Hepatocyte (in vitro differentiated cells): ENCODE measurements at regions not wholly inside any gene's neighbourhood (a gene's known extent, or its start where the extent isn't known, plus 50 kb on each side); places are given as distances from the start of the nearest gene placed in this dataset.
"Not testable (repeated sequence)": the region's sequence is repeated elsewhere in the genome, so short reads cannot be mapped to it uniquely, and the experiment has no call there.

Experiments
- DNase-seq: peaks from one replicate; pipeline ENCODE4 v3.0.0-alpha.2; 2016; ENCODE audit warnings: low spot score
- H2AFZ ChIP-seq: fragments of 200-600 bp; sonication (generic); 2 replicates; pipeline ENCODE4 v1.6.0; 2016; ENCODE audit warnings: antibody characterized with exemption, mild to moderate bottlenecking
- H3K27ac ChIP-seq: fragments of 200-600 bp; sonication (generic); 2 replicates; pipeline ENCODE4 v1.5.1; 2016; ENCODE audit warnings: mild to moderate bottlenecking
- H3K27me3 ChIP-seq: fragments of 200-600 bp; sonication (generic); 2 replicates; pipeline ENCODE4 v1.6.1; 2016
- H3K36me3 ChIP-seq: fragments of 200-600 bp; sonication (generic); replicated peaks from 2 replicates; pipeline ENCODE4 v1.5.1; 2016; ENCODE audit warnings: low read depth; ENCODE audit not compliant: insufficient read depth
- H3K4me1 ChIP-seq: fragments of 200-600 bp; sonication (generic); 2 replicates; pipeline ENCODE4 v1.5.1; 2016; ENCODE audit warnings: mild to moderate bottlenecking, moderate library complexity; ENCODE audit not compliant: insufficient read depth
- H3K4me2 ChIP-seq: fragments of 200-600 bp; sonication (generic); 2 replicates; pipeline ENCODE4 v1.6.0; 2016
- H3K4me3 ChIP-seq: fragments of 200-600 bp; sonication (generic); 2 replicates; pipeline ENCODE4 v1.5.1; 2016; ENCODE audit warnings: mild to moderate bottlenecking
- H3K79me2 ChIP-seq: fragments of 200-600 bp; sonication (generic); 2 replicates; pipeline ENCODE4 v1.6.0; 2017; ENCODE audit warnings: mild to moderate bottlenecking
- H3K9me2 ChIP-seq: fragments of 200-600 bp; sonication (generic); replicated peaks from 2 replicates; pipeline ENCODE4 v1.6.0; 2017; ENCODE audit warnings: mild to moderate bottlenecking; ENCODE audit not compliant: insufficient read depth
- H3K9me3 ChIP-seq: fragments of 200-600 bp; sonication (generic); 2 replicates; pipeline ENCODE4 v1.5.1; 2016; ENCODE audit warnings: low read depth, mild to moderate bottlenecking
- H4K20me1 ChIP-seq: fragments of 200-600 bp; sonication (generic); 2 replicates; pipeline ENCODE4 v1.6.0; 2016; ENCODE audit warnings: mild to moderate bottlenecking; ENCODE audit not compliant: insufficient read depth, poor library complexity, severe bottlenecking
- WGBS: methylation state at CpG from one replicate; pipeline ENCODE4 v1.1.6; 2016; ENCODE audit warnings: low lambda C conversion rate; ENCODE audit errors: missing lambda C conversion rate; 5-methylcytosine and 5-hydroxymethylcytosine counted together

- not testable (repeated sequence) for H3K9me3 ChIP-seq, H4K20me1 ChIP-seq, H3K4me2 ChIP-seq, H3K27ac ChIP-seq, H3K4me1 ChIP-seq, H3K4me3 ChIP-seq, H3K9me2 ChIP-seq, H3K27me3 ChIP-seq, H3K79me2 ChIP-seq, H2AFZ ChIP-seq, H3K36me3 ChIP-seq, DNase-seq
- 87% methylated on average over 3 of the region's 5 CpGs for WGBS
Observed at GRCh38 chr1:206366131-206366530, 104.1 kb upstream of the IKBKE start.

DNA sequence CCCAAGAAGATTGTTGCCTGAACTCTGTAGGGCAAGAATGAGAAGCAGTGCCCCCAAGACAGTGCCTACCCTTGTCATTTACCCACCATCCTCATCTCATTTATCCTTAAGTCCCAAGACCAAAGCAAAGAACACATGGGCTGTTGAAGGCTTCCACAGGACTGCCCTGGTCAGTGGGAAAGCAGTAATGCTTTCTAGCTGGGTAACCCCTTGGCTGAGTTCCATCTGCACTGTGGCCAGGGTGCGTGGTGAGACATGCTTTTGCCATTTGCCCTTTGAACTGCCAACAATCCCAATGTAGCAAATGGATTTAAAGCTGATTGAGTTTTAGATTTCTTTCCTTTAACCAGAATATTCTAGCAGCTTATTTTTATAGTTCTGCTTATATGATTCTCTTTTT, 103.5 kb upstream of the IKBKE start:
- WGBS, result no CpG with 5 or more reads among the region's 1 CpG

GRCh38 chr1:206367955-206368622, 102.2 kb upstream of the IKBKE start:
- H3K27ac ChIP-seq, H2AFZ ChIP-seq, H4K20me1 ChIP-seq, DNase-seq, H3K27me3 ChIP-seq, H3K36me3 ChIP-seq, H3K4me1 ChIP-seq, H3K9me3 ChIP-seq, H3K9me2 ChIP-seq, H3K4me3 ChIP-seq, H3K79me2 ChIP-seq, H3K4me2 ChIP-seq: not testable (repeated sequence)
- WGBS, result 93% methylated on average over 3 of the region's 6 CpGs

More for the DNA sequence above, 103.5 kb upstream of the IKBKE start:
- not testable (repeated sequence) for H3K27ac ChIP-seq, H3K9me3 ChIP-seq, H3K4me1 ChIP-seq, H3K27me3 ChIP-seq, DNase-seq, H3K4me2 ChIP-seq, H3K9me2 ChIP-seq, H3K36me3 ChIP-seq, H2AFZ ChIP-seq, H3K4me3 ChIP-seq, H4K20me1 ChIP-seq, H3K79me2 ChIP-seq

DNA sequence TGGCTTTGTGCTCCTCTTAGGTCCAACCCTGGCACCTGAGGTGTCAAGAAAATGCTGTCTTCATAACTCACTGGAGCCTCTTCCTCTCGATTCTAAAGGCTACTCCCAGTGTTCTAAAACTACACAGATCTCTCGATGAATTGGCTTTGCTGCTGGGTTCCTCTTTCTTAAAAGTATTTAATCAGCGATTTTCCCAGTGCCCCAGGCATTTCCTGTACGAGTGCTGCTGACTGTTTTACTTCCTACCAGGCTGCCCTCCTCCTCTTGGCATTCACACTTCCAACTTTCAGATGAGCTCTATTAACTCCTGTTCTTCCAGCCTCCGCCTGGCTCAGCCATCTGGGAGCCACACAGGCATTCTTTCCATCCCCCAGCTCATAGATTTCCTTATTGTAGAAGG, 95.6 kb upstream of the IKBKE start:
- H3K9me3 ChIP-seq, H4K20me1 ChIP-seq, DNase-seq, H3K4me2 ChIP-seq, H3K4me1 ChIP-seq, H3K9me2 ChIP-seq, H3K4me3 ChIP-seq, H3K79me2 ChIP-seq, H3K27ac ChIP-seq, H3K27me3 ChIP-seq, H3K36me3 ChIP-seq, H2AFZ ChIP-seq: not testable (repeated sequence)
- no CpG with 5 or more reads among the region's 5 CpGs for WGBS

DNA sequence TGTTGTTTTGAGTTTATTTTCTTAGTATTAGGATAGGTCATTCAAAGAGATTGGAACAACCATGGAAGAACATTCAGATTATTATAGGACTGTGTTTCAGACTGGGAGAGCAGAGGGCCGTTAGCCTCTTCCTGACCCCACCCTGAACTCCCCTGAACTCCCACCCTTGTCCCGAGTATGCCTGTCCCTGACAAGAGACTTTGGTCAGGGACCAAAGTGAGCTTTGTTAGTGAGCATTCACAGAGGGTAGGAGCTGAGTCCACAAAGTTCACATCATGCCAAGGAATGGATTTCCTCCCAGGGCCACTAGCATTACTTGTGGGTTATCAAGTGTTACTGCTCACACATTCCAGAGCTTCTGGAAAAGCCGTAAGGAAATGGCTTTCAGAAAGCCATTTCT, 94.7 kb upstream of the IKBKE start:
- not testable (repeated sequence) for H3K4me1 ChIP-seq, H3K27ac ChIP-seq, H3K4me3 ChIP-seq, H3K9me2 ChIP-seq, DNase-seq, H3K4me2 ChIP-seq, H2AFZ ChIP-seq, H3K27me3 ChIP-seq, H3K36me3 ChIP-seq, H3K9me3 ChIP-seq, H4K20me1 ChIP-seq, H3K79me2 ChIP-seq
- 44% methylated on average over 2 of the region's 3 CpGs for WGBS

DNA sequence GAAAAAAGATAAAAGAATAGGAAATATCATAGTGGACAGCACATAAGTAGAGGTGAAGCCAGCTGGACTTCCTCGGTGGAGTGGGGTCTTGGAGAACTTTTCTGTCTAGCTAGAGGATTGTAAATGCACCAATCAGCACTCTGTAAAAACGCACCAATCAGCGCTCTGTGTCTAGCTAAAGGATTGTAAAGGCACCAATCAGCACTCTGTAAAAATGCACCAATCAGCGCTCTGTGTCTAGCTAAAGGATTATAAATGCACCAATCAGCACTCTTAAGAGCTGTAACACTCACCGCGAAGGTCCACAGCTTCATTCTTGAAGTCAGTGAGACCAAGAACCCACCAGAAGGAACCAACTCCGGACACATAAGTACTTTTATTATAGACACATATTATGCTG, 91.8 kb upstream of the IKBKE start:
- not testable (repeated sequence) for H4K20me1 ChIP-seq, H3K9me2 ChIP-seq, H3K36me3 ChIP-seq, H3K4me2 ChIP-seq, H2AFZ ChIP-seq, H3K4me1 ChIP-seq, H3K79me2 ChIP-seq, H3K27me3 ChIP-seq, DNase-seq, H3K27ac ChIP-seq, H3K9me3 ChIP-seq, H3K4me3 ChIP-seq
- WGBS, result 98% methylated on average over 7 of the region's 7 CpGs

DNA sequence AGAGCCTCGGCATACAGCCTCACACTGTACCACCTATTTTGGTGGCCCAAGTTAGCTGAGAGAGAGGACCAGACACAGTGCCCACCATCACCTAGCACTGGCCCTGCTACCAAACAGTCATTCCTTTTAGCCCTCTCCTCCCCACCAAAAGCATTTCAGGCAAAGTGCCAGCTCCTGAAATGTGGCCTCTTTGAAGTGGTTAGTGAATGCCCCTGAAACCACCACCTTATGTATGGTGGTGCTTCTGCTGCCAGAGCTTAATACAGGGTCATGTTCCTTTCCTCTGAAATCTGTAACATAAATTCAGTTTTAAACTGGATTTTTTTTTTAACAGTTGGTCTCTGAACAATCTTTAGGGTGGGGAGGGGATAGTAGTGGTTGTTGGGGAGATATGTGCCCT, 91.0 kb upstream of the IKBKE start:
- H3K4me1 ChIP-seq, H3K9me2 ChIP-seq, H3K79me2 ChIP-seq, H3K4me2 ChIP-seq, H2AFZ ChIP-seq, H3K27me3 ChIP-seq, H3K9me3 ChIP-seq, H3K27ac ChIP-seq, H3K36me3 ChIP-seq, H3K4me3 ChIP-seq, DNase-seq, H4K20me1 ChIP-seq: not testable (repeated sequence)
- no CpG with 5 or more reads among the region's 1 CpG for WGBS

GRCh38 chr1:206380163-206380790, 90.0 kb upstream of the IKBKE start:
- not testable (repeated sequence) for H3K9me2 ChIP-seq, H3K4me2 ChIP-seq, H3K79me2 ChIP-seq, H4K20me1 ChIP-seq, H2AFZ ChIP-seq, DNase-seq, H3K4me1 ChIP-seq, H3K27me3 ChIP-seq, H3K36me3 ChIP-seq, H3K9me3 ChIP-seq, H3K27ac ChIP-seq, H3K4me3 ChIP-seq
- 67% methylated on average over 1 of the region's 4 CpGs for WGBS

- not testable (repeated sequence) for H4K20me1 ChIP-seq, H3K79me2 ChIP-seq, H3K9me3 ChIP-seq, H3K36me3 ChIP-seq, H3K4me2 ChIP-seq, DNase-seq, H3K27ac ChIP-seq, H3K4me3 ChIP-seq, H2AFZ ChIP-seq, H3K27me3 ChIP-seq, H3K4me1 ChIP-seq, H3K9me2 ChIP-seq
- WGBS, result 45% methylated on average over 1 of the region's 7 CpGs
Observed at GRCh38 chr1:206380791-206381610, 89.3 kb upstream of the IKBKE start.
